HEK293 (cell line): ENCODE measurements at regions not wholly inside any gene's neighbourhood (a gene's known extent, or its start where the extent isn't known, plus 50 kb on each side); places are given as distances from the start of the nearest gene placed in this dataset.

Source experiments
- CTCF ChIP-seq: fragments of 450-650 bp; formaldehyde crosslinking; IDR thresholded peaks from 2 replicates; pipeline ENCODE4 v1.5.1; 2016; ENCODE audit warnings: missing biosample characterization, missing genetic modification characterization
- ZNF48 ChIP-seq: fragments of 450-650 bp; formaldehyde crosslinking; IDR thresholded peaks from 2 replicates; pipeline ENCODE4 v1.5.1; 2016; ENCODE audit warnings: missing biosample characterization, missing genetic modification characterization
- ZNF610 ChIP-seq: fragments of 450-650 bp; formaldehyde crosslinking; IDR thresholded peaks from 2 replicates; pipeline ENCODE4 v1.5.1; 2016; ENCODE audit warnings: missing biosample characterization, missing genetic modification characterization, borderline replicate concordance
- ZNF792 ChIP-seq: fragments of 450-650 bp; formaldehyde crosslinking; IDR thresholded peaks from 2 replicates; pipeline ENCODE4 v1.5.1; 2016; ENCODE audit warnings: missing biosample characterization, missing genetic modification characterization

- TF ChIP-seq ZNF610 (no peak), ZNF792 (no peak), CTCF (tag by site-specific recombination) (no peak), ZNF48 (no peak)
Observed at GRCh38 chr6:115271434-115271833, 789.3 kb downstream of the FRK start.
